WTC11 (cell line): ENCODE measurements at regions not wholly inside any gene's neighbourhood (a gene's known extent, or its start where the extent isn't known, plus 50 kb on each side); places are given as distances from the start of the nearest gene placed in this dataset.

Source experiments
- ATAC-seq: fragments of 200-7000 bp; cut with Tn5 transposase; 2 replicates; pipeline ENCODE4 v1.10.0; 2021; ENCODE audit warnings: mild to moderate bottlenecking, moderate library complexity
- CTCF ChIA-PET: fragments of 300-600 bp; sonication (Branson Sonifier 250); formaldehyde crosslinking; loops from one replicate; lab custom pipeline; 2021; ENCODE audit warnings: antibody characterized with exemption; lab: Charles Lee
- POLR2A ChIA-PET: fragments of 350-600 bp; sonication (Branson Sonifier 250); formaldehyde crosslinking; loops from one replicate; lab custom pipeline; 2021; ENCODE audit warnings: antibody characterized with exemption; lab: Charles Lee
- DNase-seq: peaks from one replicate; pipeline ENCODE4 v3.0.0; 2021; ENCODE audit warnings: low spot score
- H3K27ac Mint-ChIP-seq: 2 replicates; pipeline ENCODE4 v1.8.0; 2021; ENCODE audit warnings: mixed read lengths
- H3K27me3 Mint-ChIP-seq: 2 replicates; pipeline ENCODE4 v1.8.0; 2021; ENCODE audit warnings: low read depth, mild to moderate bottlenecking, moderate library complexity, mixed read lengths
- H3K36me3 Mint-ChIP-seq: 2 replicates; pipeline ENCODE4 v1.8.0; 2021; ENCODE audit warnings: mixed read lengths
- H3K4me1 Mint-ChIP-seq: 2 replicates; pipeline ENCODE4 v1.8.0; 2022; ENCODE audit warnings: mixed read lengths
- H3K4me3 Mint-ChIP-seq: 2 replicates; pipeline ENCODE4 v1.8.0; 2021; ENCODE audit warnings: mild to moderate bottlenecking, moderate library complexity, mixed read lengths
- H3K9me3 Mint-ChIP-seq: 2 replicates; pipeline ENCODE4 v1.8.0; 2021; ENCODE audit warnings: mixed read lengths
- CBFB ChIP-seq: sonication (generic); formaldehyde crosslinking; IDR thresholded peaks from 2 replicates; pipeline ENCODE4 v1.8.1; 2022; ENCODE audit warnings: mild to moderate bottlenecking, low read depth, missing genetic modification reagents
- CREB1 ChIP-seq: sonication (generic); formaldehyde crosslinking; IDR thresholded peaks from 2 replicates; pipeline ENCODE4 v1.8.0; 2023; ENCODE audit warnings: mild to moderate bottlenecking, missing genetic modification reagents
- ELF4 ChIP-seq: sonication (generic); formaldehyde crosslinking; IDR thresholded peaks from 2 replicates; pipeline ENCODE4 v1.8.1; 2022; ENCODE audit warnings: low read depth, mild to moderate bottlenecking, moderate library complexity, missing genetic modification reagents
- ESRRA ChIP-seq: sonication (generic); formaldehyde crosslinking; IDR thresholded peaks from 2 replicates; pipeline ENCODE4 v1.8.1; 2022; ENCODE audit warnings: mild to moderate bottlenecking, missing genetic modification reagents, borderline replicate concordance
- FOXJ3 ChIP-seq: sonication (generic); formaldehyde crosslinking; IDR thresholded peaks from 2 replicates; pipeline ENCODE4 v1.9.0; 2021; ENCODE audit warnings: missing genetic modification reagents, mild to moderate bottlenecking, borderline replicate concordance
- JUN ChIP-seq: sonication (generic); formaldehyde crosslinking; IDR thresholded peaks from 2 replicates; pipeline ENCODE4 v1.8.0; 2023; ENCODE audit warnings: mild to moderate bottlenecking, missing genetic modification reagents
- KAT7 ChIP-seq: sonication (generic); formaldehyde crosslinking; IDR thresholded peaks from 2 replicates; pipeline ENCODE4 v1.8.1; 2023; ENCODE audit warnings: missing genetic modification reagents, mild to moderate bottlenecking, borderline replicate concordance
- MXD4 ChIP-seq: fragments of 250-450 bp; sonication (Bioruptor Pico); IDR thresholded peaks from 2 replicates; pipeline ENCODE4 v1.8.0; 2021; ENCODE audit warnings: mild to moderate bottlenecking, moderate library complexity, borderline replicate concordance
- MYBL2 ChIP-seq: sonication (generic); formaldehyde crosslinking; IDR thresholded peaks from 2 replicates; pipeline ENCODE4 v1.8.1; 2023; ENCODE audit warnings: mild to moderate bottlenecking, moderate library complexity, missing genetic modification reagents
- NR1H2 ChIP-seq: sonication (generic); formaldehyde crosslinking; IDR thresholded peaks from 2 replicates; pipeline ENCODE4 v1.9.0; 2021; ENCODE audit warnings: mild to moderate bottlenecking, moderate library complexity, missing genetic modification reagents
- NR2C2 ChIP-seq: sonication (generic); formaldehyde crosslinking; IDR thresholded peaks from 2 replicates; pipeline ENCODE4 v1.8.0; 2022; ENCODE audit warnings: mild to moderate bottlenecking, missing genetic modification reagents
- OVOL2 ChIP-seq: fragments of 250-450 bp; sonication (Bioruptor Pico); IDR thresholded peaks from 2 replicates; pipeline ENCODE4 v1.9.0; 2021; ENCODE audit warnings: mild to moderate bottlenecking, borderline replicate concordance
- SOX15 ChIP-seq: fragments of 250-450 bp; sonication (Bioruptor Pico); IDR thresholded peaks from 2 replicates; pipeline ENCODE4 v1.9.0; 2021; ENCODE audit warnings: mild to moderate bottlenecking
- TCF7 ChIP-seq: sonication (generic); formaldehyde crosslinking; IDR thresholded peaks from 2 replicates; pipeline ENCODE4 v1.8.0; 2022; ENCODE audit warnings: mild to moderate bottlenecking, low read depth, missing genetic modification reagents, moderate library complexity
- TEAD1 ChIP-seq: sonication (generic); formaldehyde crosslinking; IDR thresholded peaks from 2 replicates; pipeline ENCODE4 v1.8.0; 2022; ENCODE audit warnings: mild to moderate bottlenecking, missing genetic modification reagents
- TEAD4 ChIP-seq: sonication (generic); formaldehyde crosslinking; IDR thresholded peaks from 2 replicates; pipeline ENCODE4 v1.8.0; 2022; ENCODE audit warnings: mild to moderate bottlenecking, missing genetic modification reagents
- ZBTB21 ChIP-seq: sonication (generic); formaldehyde crosslinking; IDR thresholded peaks from 2 replicates; pipeline ENCODE4 v1.8.1; 2023; ENCODE audit warnings: mild to moderate bottlenecking, missing genetic modification reagents, borderline replicate concordance
- ZNF121 ChIP-seq: sonication (generic); formaldehyde crosslinking; IDR thresholded peaks from 2 replicates; pipeline ENCODE4 v1.8.0; 2023; ENCODE audit warnings: missing genetic modification reagents
- ZNF219 ChIP-seq: sonication (generic); formaldehyde crosslinking; IDR thresholded peaks from 2 replicates; pipeline ENCODE4 v1.8.0; 2023; ENCODE audit warnings: missing genetic modification reagents, mild to moderate bottlenecking, borderline replicate concordance
- ZNF263 ChIP-seq: sonication (generic); formaldehyde crosslinking; IDR thresholded peaks from 2 replicates; pipeline ENCODE4 v1.8.1; 2022; ENCODE audit warnings: low read depth, mild to moderate bottlenecking, moderate library complexity, missing genetic modification reagents
- ZNF317 ChIP-seq: sonication (generic); formaldehyde crosslinking; IDR thresholded peaks from 2 replicates; pipeline ENCODE4 v1.8.1; 2023; ENCODE audit warnings: low read depth, mild to moderate bottlenecking, moderate library complexity, missing genetic modification reagents, borderline replicate concordance
- TF ChIP-seq, protein P1 (sequence below): sonication (generic); formaldehyde crosslinking; IDR thresholded peaks from 2 replicates; pipeline ENCODE4 v1.8.1; 2022; ENCODE audit warnings: low read depth, missing genetic modification reagents, borderline replicate concordance
- TF ChIP-seq, protein P2 (sequence below): sonication (generic); formaldehyde crosslinking; IDR thresholded peaks from 2 replicates; pipeline ENCODE4 v1.8.1; 2023; ENCODE audit warnings: mild to moderate bottlenecking, missing genetic modification reagents
- TF ChIP-seq, protein P3 (sequence below): fragments of 250-450 bp; sonication (Bioruptor Pico); IDR thresholded peaks from 2 replicates; pipeline ENCODE4 v1.8.0; 2021; ENCODE audit warnings: mild to moderate bottlenecking
- TF ChIP-seq, protein P4 (sequence below): sonication (generic); formaldehyde crosslinking; IDR thresholded peaks from 2 replicates; pipeline ENCODE4 v1.8.0; 2022; ENCODE audit warnings: mild to moderate bottlenecking, missing genetic modification reagents
- TF ChIP-seq, protein P5 (sequence below): sonication (generic); formaldehyde crosslinking; conservative IDR thresholded peaks from 2 replicates; pipeline ENCODE4 v1.8.1; 2023; ENCODE audit warnings: mild to moderate bottlenecking, low read depth, missing genetic modification reagents, moderate library complexity
- TF ChIP-seq, protein P6 (sequence below): sonication (generic); formaldehyde crosslinking; IDR thresholded peaks from 2 replicates; pipeline ENCODE4 v1.8.1; 2022; ENCODE audit warnings: mild to moderate bottlenecking, missing genetic modification reagents, moderate library complexity, borderline replicate concordance
- TF ChIP-seq, protein P7 (sequence below): sonication (generic); formaldehyde crosslinking; IDR thresholded peaks from 2 replicates; pipeline ENCODE4 v1.8.1; 2022; ENCODE audit warnings: missing genetic modification reagents, borderline replicate concordance

DNA sequence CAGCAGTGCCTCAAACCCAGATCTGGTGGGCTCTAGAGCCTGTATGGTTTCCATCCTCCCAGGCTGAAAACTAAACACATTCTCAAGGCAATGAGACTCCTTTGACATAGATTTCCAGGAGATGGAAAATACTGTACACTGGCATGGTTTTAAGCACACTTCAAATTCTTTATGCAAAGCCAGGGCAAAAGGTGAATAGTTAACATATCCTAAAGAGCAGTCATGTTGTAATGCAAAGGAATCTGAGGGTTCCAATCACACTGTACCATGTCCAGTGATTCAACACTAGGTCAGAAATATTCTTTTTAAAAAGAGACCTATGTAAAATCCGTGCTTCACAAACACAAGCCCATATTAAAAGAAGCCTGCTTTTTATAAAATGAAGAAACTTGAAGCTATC lies 195.3 kb downstream of the QDPR start:
- DNase-seq, result no peak

DNA sequence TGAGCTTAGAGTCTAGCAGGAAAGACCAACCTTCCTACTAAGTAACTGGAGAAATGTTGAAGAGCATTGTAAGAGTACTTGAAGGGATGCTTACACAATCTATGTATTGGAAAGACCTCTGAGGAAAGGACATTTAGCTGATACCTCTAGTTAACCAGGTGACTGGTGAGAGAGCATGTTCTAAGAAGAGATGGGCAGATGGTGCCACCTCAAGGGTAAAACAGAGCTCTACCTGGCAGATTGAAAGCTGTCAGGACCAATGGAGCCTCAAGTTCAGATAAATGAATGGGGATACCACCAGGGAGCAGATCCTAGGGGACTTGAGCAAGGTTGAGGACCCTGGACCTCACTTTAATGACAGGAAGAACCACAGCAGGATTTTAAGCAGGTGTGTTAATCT lies 196.4 kb downstream of the QDPR start:
- ChIA-PET POLR2A (no interaction called here), CTCF (interaction anchor here (0.7 kb wide), 1 partner anchor 9 kb away, joined by 3 read pairs; no protein-coding TSS in a partner anchor)
- no peak for DNase-seq
- Mint-ChIP-seq H3K36me3 (no peaks in the 10 kb centered on the region), H3K4me3 (no peak overlapping the region), H3K27ac (no peak overlapping the region), H3K4me1 (peaks cover 12% of the 10 kb centered on the region), H3K9me3 (peaks cover under 1% of the 10 kb centered on the region), H3K27me3 (peaks cover 2% of the 10 kb centered on the region; the same call in 1 of the 2 replicates)
- ATAC-seq, result no peak
- TF ChIP-seq JUN (no peak), KAT7 (no peak), ZNF263 (CRISPR knock-in tag) (no peak), CREB1 (CRISPR knock-in tag) (no peak), OVOL2 (no peak), TCF7 (CRISPR knock-in tag) (no peak), TEAD4 (CRISPR knock-in tag) (no peak), NR2C2 (CRISPR knock-in tag) (no peak), ZNF219 (CRISPR knock-in tag) (no peak), ZNF121 (no peak), SOX15 (CRISPR knock-in tag) (no peak)
- TF ChIP-seq, protein P1, sequence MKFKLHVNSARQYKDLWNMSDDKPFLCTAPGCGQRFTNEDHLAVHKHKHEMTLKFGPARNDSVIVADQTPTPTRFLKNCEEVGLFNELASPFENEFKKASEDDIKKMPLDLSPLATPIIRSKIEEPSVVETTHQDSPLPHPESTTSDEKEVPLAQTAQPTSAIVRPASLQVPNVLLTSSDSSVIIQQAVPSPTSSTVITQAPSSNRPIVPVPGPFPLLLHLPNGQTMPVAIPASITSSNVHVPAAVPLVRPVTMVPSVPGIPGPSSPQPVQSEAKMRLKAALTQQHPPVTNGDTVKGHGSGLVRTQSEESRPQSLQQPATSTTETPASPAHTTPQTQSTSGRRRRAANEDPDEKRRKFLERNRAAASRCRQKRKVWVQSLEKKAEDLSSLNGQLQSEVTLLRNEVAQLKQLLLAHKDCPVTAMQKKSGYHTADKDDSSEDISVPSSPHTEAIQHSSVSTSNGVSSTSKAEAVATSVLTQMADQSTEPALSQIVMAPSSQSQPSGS (CRISPR knock-in tag), result no peak
- TF ChIP-seq, protein P2, sequence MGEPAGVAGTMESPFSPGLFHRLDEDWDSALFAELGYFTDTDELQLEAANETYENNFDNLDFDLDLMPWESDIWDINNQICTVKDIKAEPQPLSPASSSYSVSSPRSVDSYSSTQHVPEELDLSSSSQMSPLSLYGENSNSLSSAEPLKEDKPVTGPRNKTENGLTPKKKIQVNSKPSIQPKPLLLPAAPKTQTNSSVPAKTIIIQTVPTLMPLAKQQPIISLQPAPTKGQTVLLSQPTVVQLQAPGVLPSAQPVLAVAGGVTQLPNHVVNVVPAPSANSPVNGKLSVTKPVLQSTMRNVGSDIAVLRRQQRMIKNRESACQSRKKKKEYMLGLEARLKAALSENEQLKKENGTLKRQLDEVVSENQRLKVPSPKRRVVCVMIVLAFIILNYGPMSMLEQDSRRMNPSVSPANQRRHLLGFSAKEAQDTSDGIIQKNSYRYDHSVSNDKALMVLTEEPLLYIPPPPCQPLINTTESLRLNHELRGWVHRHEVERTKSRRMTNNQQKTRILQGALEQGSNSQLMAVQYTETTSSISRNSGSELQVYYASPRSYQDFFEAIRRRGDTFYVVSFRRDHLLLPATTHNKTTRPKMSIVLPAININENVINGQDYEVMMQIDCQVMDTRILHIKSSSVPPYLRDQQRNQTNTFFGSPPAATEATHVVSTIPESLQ, result no peak
- TF ChIP-seq, protein P3, sequence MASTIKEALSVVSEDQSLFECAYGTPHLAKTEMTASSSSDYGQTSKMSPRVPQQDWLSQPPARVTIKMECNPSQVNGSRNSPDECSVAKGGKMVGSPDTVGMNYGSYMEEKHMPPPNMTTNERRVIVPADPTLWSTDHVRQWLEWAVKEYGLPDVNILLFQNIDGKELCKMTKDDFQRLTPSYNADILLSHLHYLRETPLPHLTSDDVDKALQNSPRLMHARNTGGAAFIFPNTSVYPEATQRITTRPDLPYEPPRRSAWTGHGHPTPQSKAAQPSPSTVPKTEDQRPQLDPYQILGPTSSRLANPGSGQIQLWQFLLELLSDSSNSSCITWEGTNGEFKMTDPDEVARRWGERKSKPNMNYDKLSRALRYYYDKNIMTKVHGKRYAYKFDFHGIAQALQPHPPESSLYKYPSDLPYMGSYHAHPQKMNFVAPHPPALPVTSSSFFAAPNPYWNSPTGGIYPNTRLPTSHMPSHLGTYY (CRISPR knock-in tag), result no peak
- TF ChIP-seq, protein P4, sequence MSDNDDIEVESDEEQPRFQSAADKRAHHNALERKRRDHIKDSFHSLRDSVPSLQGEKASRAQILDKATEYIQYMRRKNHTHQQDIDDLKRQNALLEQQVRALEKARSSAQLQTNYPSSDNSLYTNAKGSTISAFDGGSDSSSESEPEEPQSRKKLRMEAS (CRISPR knock-in tag), result no peak
- TF ChIP-seq, protein P5, sequence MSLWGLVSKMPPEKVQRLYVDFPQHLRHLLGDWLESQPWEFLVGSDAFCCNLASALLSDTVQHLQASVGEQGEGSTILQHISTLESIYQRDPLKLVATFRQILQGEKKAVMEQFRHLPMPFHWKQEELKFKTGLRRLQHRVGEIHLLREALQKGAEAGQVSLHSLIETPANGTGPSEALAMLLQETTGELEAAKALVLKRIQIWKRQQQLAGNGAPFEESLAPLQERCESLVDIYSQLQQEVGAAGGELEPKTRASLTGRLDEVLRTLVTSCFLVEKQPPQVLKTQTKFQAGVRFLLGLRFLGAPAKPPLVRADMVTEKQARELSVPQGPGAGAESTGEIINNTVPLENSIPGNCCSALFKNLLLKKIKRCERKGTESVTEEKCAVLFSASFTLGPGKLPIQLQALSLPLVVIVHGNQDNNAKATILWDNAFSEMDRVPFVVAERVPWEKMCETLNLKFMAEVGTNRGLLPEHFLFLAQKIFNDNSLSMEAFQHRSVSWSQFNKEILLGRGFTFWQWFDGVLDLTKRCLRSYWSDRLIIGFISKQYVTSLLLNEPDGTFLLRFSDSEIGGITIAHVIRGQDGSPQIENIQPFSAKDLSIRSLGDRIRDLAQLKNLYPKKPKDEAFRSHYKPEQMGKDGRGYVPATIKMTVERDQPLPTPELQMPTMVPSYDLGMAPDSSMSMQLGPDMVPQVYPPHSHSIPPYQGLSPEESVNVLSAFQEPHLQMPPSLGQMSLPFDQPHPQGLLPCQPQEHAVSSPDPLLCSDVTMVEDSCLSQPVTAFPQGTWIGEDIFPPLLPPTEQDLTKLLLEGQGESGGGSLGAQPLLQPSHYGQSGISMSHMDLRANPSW (CRISPR knock-in tag), result no peak
- TF ChIP-seq, protein P6, sequence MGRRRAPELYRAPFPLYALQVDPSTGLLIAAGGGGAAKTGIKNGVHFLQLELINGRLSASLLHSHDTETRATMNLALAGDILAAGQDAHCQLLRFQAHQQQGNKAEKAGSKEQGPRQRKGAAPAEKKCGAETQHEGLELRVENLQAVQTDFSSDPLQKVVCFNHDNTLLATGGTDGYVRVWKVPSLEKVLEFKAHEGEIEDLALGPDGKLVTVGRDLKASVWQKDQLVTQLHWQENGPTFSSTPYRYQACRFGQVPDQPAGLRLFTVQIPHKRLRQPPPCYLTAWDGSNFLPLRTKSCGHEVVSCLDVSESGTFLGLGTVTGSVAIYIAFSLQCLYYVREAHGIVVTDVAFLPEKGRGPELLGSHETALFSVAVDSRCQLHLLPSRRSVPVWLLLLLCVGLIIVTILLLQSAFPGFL, result no peak

More for the DNA sequence above, 195.3 kb downstream of the QDPR start:
- Mint-ChIP-seq H3K27ac (no peak overlapping the region), H3K4me3 (no peak overlapping the region), H3K9me3 (peaks cover 5% of the 10 kb centered on the region), H3K4me1 (peaks cover 19% of the 10 kb centered on the region), H3K27me3 (peaks cover 2% of the 10 kb centered on the region; the same call in 1 of the 2 replicates)
- no peak for ATAC-seq
- TF ChIP-seq FOXJ3 (CRISPR knock-in tag), result no peak
- TF ChIP-seq MYBL2 (CRISPR knock-in tag), result no peak
- no peak for TF ChIP-seq TEAD1
- TF ChIP-seq NR1H2 (CRISPR knock-in tag), result no peak
- TF ChIP-seq ZNF317 (CRISPR knock-in tag), result no peak
- TF ChIP-seq, protein P3 (CRISPR knock-in tag), result no peak
- no peak for TF ChIP-seq ZNF263 (CRISPR knock-in tag)
- TF ChIP-seq, protein P7, sequence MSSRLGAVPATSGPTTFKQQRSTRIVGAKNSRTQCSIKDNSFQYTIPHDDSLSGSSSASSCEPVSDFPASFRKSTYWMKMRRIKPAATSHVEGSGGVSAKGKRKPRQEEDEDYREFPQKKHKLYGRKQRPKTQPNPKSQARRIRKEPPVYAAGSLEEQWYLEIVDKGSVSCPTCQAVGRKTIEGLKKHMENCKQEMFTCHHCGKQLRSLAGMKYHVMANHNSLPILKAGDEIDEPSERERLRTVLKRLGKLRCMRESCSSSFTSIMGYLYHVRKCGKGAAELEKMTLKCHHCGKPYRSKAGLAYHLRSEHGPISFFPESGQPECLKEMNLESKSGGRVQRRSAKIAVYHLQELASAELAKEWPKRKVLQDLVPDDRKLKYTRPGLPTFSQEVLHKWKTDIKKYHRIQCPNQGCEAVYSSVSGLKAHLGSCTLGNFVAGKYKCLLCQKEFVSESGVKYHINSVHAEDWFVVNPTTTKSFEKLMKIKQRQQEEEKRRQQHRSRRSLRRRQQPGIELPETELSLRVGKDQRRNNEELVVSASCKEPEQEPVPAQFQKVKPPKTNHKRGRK (CRISPR knock-in tag), result no peak
- TF ChIP-seq NR2C2 (CRISPR knock-in tag), result no peak
- TF ChIP-seq ELF4 (CRISPR knock-in tag), result no peak
- no peak for TF ChIP-seq ZBTB21
- no peak for TF ChIP-seq CBFB (CRISPR knock-in tag)
- TF ChIP-seq MXD4 (CRISPR knock-in tag), result no peak
- TF ChIP-seq ESRRA (CRISPR knock-in tag), result no peak
- TF ChIP-seq, all 79 proteins: peak for 0
- ChIA-PET CTCF (interaction anchor here (0.6 kb wide), 1 partner anchor 10 kb away, joined by 5 read pairs; no protein-coding TSS in a partner anchor), POLR2A (no interaction called here)
- H3K36me3 Mint-ChIP-seq, result no peaks in the 10 kb centered on the region
